ENCODE measurements at regions not wholly inside any gene's neighbourhood (a gene's known extent, or its start where the extent isn't known, plus 50 kb on each side); places are given as distances from the start of the nearest gene placed in this dataset.
"Not testable (repeated sequence)": the region's sequence is repeated elsewhere in the genome, so short reads cannot be mapped to it uniquely, and the experiment has no call there.

GRCh38 chr6:134603561-134603960, 285.6 kb upstream of the SGK1 start:
- no peak for DNase-seq

- DNase-seq: no peak
Observed at GRCh38 chr6:134602123-134602522, 284.2 kb upstream of the SGK1 start.

- DNase-seq: no peak
Observed at GRCh38 chr6:134600671-134601070, 282.8 kb upstream of the SGK1 start.

DNA sequence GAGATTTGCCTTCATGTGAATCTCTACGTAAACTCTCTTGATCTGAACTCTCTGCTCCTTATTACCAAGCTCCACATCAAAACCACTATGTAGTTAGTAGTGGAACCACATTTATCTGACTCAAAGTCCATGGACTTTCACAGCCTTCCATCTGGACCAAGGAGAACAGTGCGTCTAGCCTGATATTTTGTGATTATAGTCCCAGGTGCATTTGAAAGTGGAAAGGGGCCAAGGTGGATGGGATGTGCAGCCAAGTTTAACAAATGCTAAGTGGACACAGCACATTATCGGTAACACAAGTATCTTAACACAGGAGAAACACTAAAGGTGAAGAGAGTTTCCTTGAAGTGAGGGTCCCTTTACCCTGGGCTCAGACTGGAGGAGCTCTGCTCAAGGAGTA, 281.2 kb upstream of the SGK1 start:
- DNase-seq: no peak

DNA sequence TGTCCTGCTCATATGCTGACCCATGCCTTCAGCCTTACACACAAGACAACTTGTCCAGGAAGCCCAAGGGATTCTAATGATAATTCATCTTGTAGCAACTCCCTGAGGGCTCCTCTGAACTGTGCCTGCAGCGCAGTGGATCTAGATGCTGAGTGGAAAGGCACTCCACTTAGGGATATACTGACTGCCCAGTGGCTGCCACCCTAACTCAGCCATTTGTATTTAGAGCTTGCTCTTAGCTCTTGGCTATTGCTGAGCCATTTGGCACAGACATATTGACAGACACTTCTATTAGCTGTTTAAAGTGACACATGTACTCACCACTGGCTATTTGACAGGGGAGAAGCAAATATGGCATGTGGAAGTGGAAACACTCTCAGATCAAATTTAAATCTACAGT, 278.3 kb upstream of the SGK1 start:
- no peak for DNase-seq

GRCh38 chr6:134594881-134595280, 277.0 kb upstream of the SGK1 start:
- no peak for DNase-seq

GRCh38 chr6:134593887-134594286, 276.0 kb upstream of the SGK1 start:
- DNase-seq: no peak

DNA sequence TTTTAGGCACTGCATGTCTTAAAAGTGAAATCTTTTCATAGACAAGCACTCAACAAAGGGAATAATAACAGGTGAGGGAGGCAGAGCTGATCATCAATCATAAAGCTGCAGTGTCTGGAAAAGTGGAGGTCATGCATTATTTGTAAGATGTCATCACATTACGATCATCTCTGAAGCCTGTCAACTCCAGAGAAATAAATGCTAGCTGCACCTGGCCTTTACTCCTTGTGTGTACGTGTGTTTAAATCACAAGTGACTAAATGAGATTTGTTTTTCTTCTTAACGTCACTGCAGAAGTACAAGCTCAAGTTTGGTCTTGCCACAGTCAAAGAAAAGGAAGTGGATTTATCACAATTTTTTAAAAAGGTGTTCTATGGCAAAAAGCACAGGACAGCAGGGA, 275.5 kb upstream of the SGK1 start:
- DNase-seq: no peak

GRCh38 chr6:134593024-134593423, 275.1 kb upstream of the SGK1 start:
- DNase-seq: no peak

DNA sequence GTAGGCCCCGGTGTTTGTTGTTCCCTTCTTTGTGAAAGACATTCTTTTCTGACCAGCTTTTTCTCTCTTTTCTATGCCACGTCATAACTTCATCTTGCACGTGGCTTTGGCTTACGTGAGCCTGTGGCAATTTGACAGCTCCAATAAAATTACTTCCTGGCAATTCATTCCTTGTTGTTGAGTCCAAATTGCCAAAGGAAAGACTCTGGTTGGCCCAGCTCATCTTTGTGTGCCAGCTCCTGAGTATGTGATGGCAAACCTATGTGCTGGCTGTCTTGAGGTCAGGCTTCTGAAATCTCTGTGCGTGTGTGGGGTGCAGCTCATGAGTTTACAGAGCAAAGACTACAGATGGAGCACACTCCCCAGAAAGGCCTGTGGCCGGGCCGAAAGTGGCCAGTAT, 272.5 kb upstream of the SGK1 start:
- no peak for DNase-seq

DNA sequence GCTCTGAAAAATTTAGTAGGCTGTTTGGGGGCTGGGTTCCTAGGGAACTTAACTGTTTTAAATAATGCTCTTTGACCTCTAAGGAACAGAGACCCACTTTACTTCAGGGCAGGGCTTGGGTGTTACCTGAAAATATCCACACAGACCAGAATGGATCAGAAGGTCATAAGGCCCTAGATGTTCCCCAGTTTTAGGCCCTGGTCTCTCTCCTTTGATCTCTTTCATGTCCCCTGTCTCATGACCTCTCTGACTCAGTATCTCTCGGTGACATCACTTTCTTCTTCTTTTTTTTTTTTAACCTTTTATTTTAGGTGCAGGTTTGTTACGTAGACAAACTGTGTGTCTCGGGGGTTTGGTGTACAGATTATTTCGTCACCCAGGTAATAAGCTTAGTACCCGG, 272.1 kb upstream of the SGK1 start:
- no peak for DNase-seq

DNA sequence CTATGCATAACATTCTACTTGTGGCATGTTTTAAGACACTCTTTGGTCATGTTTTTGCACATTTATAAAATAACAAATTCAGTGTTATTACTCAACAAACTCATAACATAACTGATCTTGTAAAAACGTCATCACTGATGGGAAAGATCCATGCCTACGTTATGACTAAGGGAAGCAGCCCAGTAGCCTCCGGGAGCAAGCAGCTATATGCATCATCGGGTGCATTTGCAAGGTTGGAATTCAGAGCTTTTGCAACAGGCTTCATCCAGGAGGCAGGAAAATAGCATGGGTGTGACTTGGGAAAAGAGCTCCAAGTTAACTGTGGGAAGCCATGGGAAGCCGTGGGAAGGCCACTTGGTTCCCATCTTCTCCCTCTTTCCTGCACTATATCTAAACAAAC, 271.6 kb upstream of the SGK1 start:
- no peak for DNase-seq

DNA sequence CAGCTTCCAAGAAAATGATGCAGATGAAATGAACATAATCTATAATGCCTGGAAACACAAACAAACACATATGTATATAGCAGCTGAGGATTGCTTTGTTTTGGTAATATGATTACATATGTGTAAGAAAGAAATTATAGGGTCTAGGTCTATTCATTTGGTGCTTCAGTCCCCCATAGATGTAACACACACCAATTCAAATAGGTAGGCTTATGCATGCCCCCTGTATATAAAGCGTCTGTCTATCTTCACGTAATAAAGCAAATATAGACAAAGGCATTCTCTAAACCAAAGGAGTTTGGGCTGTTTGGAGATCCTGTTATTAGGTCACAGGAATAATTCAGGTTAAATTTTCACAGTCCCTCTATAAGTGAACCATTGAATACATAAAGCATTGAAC, 270.4 kb upstream of the SGK1 start:
- no peak for DNase-seq

- no peak for DNase-seq
Observed at GRCh38 chr6:134585517-134585873, 267.6 kb upstream of the SGK1 start.

- DNase-seq: no peak
Observed at GRCh38 chr6:134584847-134585516, 267.1 kb upstream of the SGK1 start.

DNA sequence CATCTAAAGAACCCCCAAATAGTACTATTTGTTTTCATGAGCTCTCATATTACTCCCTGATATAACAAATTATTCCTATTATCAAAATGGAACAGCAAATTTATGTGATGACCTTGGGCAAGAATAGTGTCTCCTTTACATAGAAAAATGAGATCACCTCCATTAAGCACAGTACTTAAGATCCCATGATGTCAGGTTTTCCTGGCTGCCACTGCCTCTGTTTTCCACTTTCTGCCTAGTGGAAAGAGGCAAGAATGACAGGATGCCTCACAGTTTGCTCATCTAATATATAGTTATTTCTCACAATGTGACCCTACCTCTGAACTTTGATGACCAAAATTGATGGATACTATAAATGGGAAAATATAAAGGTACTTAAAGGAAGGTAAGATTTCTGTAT, 260.1 kb upstream of the SGK1 start:
- no peak for DNase-seq

DNA sequence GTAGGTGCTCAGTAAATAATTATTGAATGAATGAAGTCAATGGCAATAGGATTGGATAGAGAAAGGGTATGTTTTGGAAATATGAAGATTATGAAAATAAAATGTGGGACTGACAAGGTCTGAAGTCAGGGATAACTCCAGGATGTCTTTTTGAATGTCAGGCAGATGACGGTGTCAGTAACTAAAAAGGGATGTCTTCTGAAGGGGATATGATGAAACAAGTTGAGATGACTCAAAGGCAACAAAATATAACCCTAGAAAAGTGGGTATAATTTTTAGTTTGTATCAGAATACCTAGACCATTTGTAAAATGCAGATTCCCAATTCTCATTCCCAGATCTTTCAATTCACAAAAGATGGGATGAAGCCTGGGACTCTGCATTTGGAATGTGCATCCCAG, 257.3 kb upstream of the SGK1 start:
- no peak for DNase-seq

DNA sequence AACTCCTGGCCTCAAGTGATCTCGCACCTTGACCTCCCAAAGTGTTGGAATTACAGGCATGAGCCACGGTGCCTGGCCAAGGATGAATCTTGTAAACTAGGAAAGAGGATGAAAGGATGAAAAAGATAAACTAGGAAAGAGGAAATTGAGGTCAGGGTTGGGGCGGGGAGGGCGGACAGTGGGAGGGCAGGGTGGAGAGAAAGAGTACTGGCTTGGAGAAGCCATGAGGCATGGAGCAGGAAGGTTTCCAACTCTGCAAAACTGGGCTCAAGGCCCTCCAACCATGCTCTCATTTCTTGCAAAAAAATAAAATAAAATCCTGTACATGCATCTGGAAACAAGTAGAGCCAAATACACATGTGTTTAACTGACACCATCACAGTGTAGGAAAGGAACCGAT, 256.6 kb upstream of the SGK1 start:
- DNase-seq: no peak

GRCh38 chr6:134569996-134570395, 252.1 kb upstream of the SGK1 start:
- DNase-seq: not testable (repeated sequence)

- DNase-seq: no peak
Observed at GRCh38 chr6:134564705-134565104, 246.8 kb upstream of the SGK1 start.

DNA sequence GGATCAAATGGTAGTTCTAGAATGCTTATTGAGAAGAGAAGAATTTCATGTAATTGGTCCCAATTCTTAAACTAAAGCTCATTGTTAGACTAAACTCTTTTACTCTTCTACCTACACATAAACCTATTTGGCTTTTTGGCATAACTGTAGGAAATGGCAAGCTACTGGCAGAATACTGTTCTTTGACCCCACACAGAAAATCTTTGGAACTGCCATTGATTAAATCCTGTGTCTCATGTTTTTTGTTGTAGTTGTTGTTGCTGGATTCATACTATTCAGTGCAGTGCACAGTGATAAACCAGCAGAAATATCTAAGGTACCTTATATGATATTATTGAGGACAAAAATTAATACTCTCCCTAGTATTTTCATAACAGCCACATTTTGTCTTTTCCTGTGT, 242.1 kb upstream of the SGK1 start:
- DNase-seq: no peak

DNA sequence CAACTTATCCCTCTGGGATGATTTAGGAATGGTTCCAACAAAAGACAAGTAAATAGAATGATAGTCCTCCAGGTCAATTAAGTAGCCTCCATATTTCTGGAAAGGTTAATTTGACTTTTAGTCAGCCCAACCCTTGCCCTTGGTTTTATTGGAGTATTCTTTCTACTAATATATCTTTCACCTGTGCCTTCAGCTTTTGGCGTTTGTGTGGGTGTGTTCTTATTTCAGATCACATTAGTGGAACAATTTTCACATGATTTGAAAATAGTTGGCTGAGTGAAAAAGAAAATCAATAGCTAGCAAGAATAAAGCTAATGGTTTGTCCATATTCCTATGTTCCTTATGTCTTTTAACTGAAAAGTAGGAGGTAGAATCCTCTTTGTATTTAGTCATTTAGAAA, 239.6 kb upstream of the SGK1 start:
- DNase-seq: no peak

GRCh38 chr6:134555672-134556071, 237.8 kb upstream of the SGK1 start:
- no peak for DNase-seq

DNA sequence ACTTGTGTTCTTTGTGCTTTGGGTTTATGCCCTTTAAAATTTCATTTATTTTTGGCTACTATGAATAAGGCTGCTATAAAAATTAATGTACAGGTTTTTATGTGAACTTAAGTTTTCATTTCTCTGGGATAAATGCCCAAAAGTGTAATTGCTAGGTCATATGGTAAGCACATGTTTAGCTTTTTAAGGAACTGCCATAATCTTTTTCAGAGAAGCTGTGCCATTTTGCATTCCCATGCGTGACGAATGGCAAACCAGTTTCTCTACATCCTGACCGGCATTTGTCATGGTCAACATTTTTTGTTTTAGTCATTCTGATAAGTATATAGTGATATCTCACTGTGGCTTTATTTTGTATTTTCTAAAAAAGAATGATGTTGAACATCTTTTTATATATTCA, 236.0 kb upstream of the SGK1 start:
- DNase-seq: no peak

DNA sequence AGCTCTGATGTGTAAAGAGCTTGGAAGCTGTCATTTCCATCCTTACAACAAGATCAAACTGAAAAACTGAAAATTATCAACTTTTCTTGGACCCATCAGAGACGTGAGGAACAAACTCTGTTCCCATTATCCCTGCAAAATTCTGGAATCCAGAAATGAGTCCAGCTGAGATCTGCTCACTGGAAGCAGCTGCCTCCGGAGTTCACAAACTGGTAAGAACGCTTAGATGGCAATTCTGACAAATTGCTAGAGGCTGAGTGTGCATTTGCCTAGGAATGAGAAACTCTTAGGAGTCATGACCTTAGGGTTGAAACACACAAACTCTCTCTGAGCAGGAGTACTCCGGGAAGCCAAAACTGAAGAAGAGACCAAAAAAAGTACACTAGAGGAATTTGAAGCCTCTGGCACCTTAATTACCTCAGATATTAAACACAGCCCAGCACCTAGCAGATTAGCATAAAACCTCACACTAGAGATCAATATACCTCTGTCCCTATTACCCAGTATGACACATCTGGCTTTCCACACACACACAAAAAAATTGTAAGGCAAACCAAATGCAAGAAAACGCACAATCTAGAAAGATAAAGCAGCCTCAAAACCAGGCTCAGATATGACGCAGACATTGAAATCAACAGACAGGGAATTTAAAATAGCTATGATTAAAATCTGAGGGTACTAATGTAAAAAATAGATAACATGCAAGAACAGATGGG, 233.5 kb upstream of the SGK1 start:
- DNase-seq: no peak
